ENCODE measurements at regions not wholly inside any gene's neighbourhood (a gene's known extent, or its start where the extent isn't known, plus 50 kb on each side); places are given as distances from the start of the nearest gene placed in this dataset.

GRCh38 chr6:81075974-81076373 is 676.5 kb downstream of the TENT5A start:
- Mint-ChIP-seq H3K27ac (peak overlapping the region; percentile 19; the same call in 1 of the 2 replicates), H3K36me3 (no peaks in the 10 kb centered on the region), H3K4me1 (peaks cover 3% of the 10 kb centered on the region), H3K9me3 (peaks cover under 1% of the 10 kb centered on the region; the same call in 1 of the 2 replicates), H3K4me3 (no peak overlapping the region), H3K27me3 (ENCODE audit: low read depth) (no peaks in the 10 kb centered on the region)
- POLR2A ChIA-PET = no interaction called here
- CTCF ChIA-PET = interaction anchor here (0.5 to 1.5 kb wide), 15 partner anchors 8 to 1121 kb away, joined by 3 to 5 read pairs (median 3); no protein-coding TSS in a partner anchor
- DNase-seq (ENCODE audit: low spot score) (peak; percentile 29), ATAC-seq (peak; percentile 98)
- TF ChIP-seq JUN (CRISPR knock-in tag; IDR thresholded peaks at IDR 0.05) (no peak), ZBTB21 (CRISPR knock-in tag; IDR thresholded peaks at IDR 0.05; ENCODE audit: borderline replicate concordance) (no peak), STAT6 (CRISPR knock-in tag; conservative IDR thresholded peaks at IDR 0.05; ENCODE audit: low read depth) (no peak), RELA (CRISPR knock-in tag; IDR thresholded peaks at IDR 0.05; ENCODE audit: borderline replicate concordance) (no peak), MAX (CRISPR knock-in tag; IDR thresholded peaks at IDR 0.05) (no peak), NR2C2 (CRISPR knock-in tag; IDR thresholded peaks at IDR 0.05) (no peak), OVOL2 (CRISPR knock-in tag; IDR thresholded peaks at IDR 0.05; ENCODE audit: borderline replicate concordance) (no peak), CTCF (IDR thresholded peaks at IDR 0.05) (peak; percentile 54)

- Mint-ChIP-seq H3K27ac (no peak overlapping the region), H3K36me3 (no peaks in the 10 kb centered on the region), H3K4me3 (no peak overlapping the region), H3K4me1 (peaks cover 10% of the 10 kb centered on the region), H3K27me3 (ENCODE audit: low read depth) (no peaks in the 10 kb centered on the region), H3K9me3 (peaks cover 6% of the 10 kb centered on the region)
- CTCF ChIA-PET = no interaction called here
- DNase-seq (ENCODE audit: low spot score) (no peak), ATAC-seq (no peak)
- POLR2A ChIA-PET = no interaction called here
- TF ChIP-seq TCF7 (CRISPR knock-in tag; IDR thresholded peaks at IDR 0.05; ENCODE audit: low read depth) = no peak
- no peak for TF ChIP-seq CTCF (IDR thresholded peaks at IDR 0.05)
- no peak for TF ChIP-seq ZNF671 (CRISPR knock-in tag; IDR thresholded peaks at IDR 0.05)
- TF ChIP-seq E2F5 (CRISPR knock-in tag; IDR thresholded peaks at IDR 0.05) = no peak
- TF ChIP-seq SOX15 (CRISPR knock-in tag; IDR thresholded peaks at IDR 0.05) = no peak
- TF ChIP-seq NR2C2 (CRISPR knock-in tag; IDR thresholded peaks at IDR 0.05) = no peak
- TF ChIP-seq AR (CRISPR knock-in tag; IDR thresholded peaks at IDR 0.05) = no peak
- TF ChIP-seq SMAD3 (CRISPR knock-in tag; IDR thresholded peaks at IDR 0.05; ENCODE audit: borderline replicate concordance) = no peak
- TF ChIP-seq ZSCAN18 (CRISPR knock-in tag; IDR thresholded peaks at IDR 0.05) = no peak
- TF ChIP-seq GTF2I (CRISPR knock-in tag; conservative IDR thresholded peaks at IDR 0.05) = no peak
- no peak for TF ChIP-seq ZMAT4 (CRISPR knock-in tag; IDR thresholded peaks at IDR 0.05)
These were observed 679.2 kb downstream of the TENT5A start for GRCh38 chr6:81073318-81073717.

Measured in WTC11 (cell line).